ENCODE measurements at regions not wholly inside any gene's neighbourhood (a gene's known extent, or its start where the extent isn't known, plus 50 kb on each side); places are given as distances from the start of the nearest gene placed in this dataset.

DNA sequence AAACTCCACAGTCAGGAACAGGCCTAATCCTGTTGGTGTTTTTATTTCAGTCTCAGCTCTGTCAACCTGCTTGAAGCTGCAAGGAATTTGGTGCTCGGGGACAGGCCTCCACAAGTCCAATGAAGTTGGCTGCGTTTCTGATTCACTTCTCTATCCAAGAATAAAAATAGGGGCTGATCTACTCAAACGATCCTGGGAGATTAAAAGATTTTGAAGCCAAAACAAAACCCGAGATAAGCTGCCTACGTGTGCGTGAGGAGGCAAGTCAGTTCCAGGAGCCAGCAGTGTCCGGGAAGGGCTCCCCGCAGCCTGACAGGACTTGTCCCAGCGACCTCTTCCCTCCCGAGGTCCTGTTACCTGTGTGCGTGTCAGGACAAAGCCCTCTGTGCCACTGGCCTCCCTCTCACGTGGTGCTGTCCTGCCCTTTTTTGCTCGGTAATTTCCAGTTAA, 98.0 kb downstream of the ETS2 start:
- TF ChIP-seq EP300 (IDR thresholded peaks at IDR 0.05; ENCODE audit: borderline replicate concordance) = no peak
- no peak for TF ChIP-seq USF1 (IDR thresholded peaks at IDR 0.05)
- TF ChIP-seq CREB1 (IDR thresholded peaks at IDR 0.05; ENCODE audit: low read depth) = no peak
- TF ChIP-seq RAD21 (IDR thresholded peaks at IDR 0.05; ENCODE audit: low read depth) = no peak
- no peak for TF ChIP-seq REST (IDR thresholded peaks at IDR 0.05; ENCODE audit: low read depth)
- no peak for TF ChIP-seq MAX (IDR thresholded peaks at IDR 0.05)
- no peak for TF ChIP-seq TAF1 (IDR thresholded peaks at IDR 0.05; ENCODE audit: low read depth)
- no peak for TF ChIP-seq FOXM1 (IDR thresholded peaks at IDR 0.05; ENCODE audit: borderline replicate concordance, low read depth)
- no peak for TF ChIP-seq YY1 (IDR thresholded peaks at IDR 0.05; ENCODE audit: low read depth)
- no peak for TF ChIP-seq CEBPB (IDR thresholded peaks at IDR 0.05)
- TF ChIP-seq TCF12 (IDR thresholded peaks at IDR 0.05; ENCODE audit: low read depth) = no peak
- TF ChIP-seq ZBTB7A (IDR thresholded peaks at IDR 0.05; ENCODE audit: low read depth) = no peak
- TF ChIP-seq TEAD4 (IDR thresholded peaks at IDR 0.05) = no peak
- TF ChIP-seq EGR1 (IDR thresholded peaks at IDR 0.05) = no peak
- TF ChIP-seq NFIC (IDR thresholded peaks at IDR 0.05) = no peak

DNA sequence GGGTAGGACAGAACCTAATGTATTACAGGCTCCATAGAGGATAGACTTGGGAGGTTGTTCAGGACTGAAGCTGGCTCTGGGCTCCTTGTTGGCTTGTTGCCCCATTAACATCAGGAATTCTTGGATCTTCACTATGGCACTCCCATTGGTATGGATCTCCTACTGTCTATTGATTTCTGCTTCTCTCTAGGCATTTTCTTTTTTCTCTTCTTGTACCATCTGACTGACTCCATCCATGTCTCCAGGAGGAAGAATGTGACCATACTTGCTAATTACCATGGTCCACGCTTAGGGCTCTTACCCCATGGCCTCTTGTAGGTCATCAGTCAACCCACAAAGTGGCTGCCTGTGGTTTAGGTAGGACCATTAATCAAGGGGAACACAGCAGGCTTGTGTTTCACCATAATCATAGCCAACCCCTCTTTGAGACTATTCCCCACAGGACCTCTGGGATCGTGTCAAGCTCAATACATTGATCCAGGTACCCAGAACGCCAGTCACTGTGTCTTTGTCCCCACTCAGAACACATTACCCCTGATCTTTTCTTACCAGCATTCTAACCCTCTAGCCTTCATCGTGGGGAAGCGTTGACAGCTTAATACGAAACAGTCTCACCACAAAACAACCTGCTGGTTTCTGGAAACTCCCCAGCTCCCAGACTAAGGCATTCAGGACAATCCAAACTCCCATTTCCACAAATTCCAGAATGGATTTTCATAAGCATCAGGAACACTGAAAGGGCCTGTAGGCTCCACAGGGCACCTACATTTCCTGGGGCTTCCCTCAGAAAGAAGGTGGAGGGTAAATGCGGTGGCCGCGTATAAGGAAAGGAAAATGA, 97.1 kb downstream of the ETS2 start:
- TF ChIP-seq MAX (IDR thresholded peaks at IDR 0.05) (no peak), CEBPB (IDR thresholded peaks at IDR 0.05) (no peak), USF1 (IDR thresholded peaks at IDR 0.05) (no peak), NFIC (IDR thresholded peaks at IDR 0.05) (no peak), FOXM1 (IDR thresholded peaks at IDR 0.05; ENCODE audit: borderline replicate concordance, low read depth) (no peak), REST (IDR thresholded peaks at IDR 0.05; ENCODE audit: low read depth) (no peak), EGR1 (IDR thresholded peaks at IDR 0.05) (no peak), ZBTB7A (IDR thresholded peaks at IDR 0.05; ENCODE audit: low read depth) (no peak), RAD21 (IDR thresholded peaks at IDR 0.05; ENCODE audit: low read depth) (no peak), YY1 (IDR thresholded peaks at IDR 0.05; ENCODE audit: low read depth) (no peak), TAF1 (IDR thresholded peaks at IDR 0.05; ENCODE audit: low read depth) (no peak)

DNA sequence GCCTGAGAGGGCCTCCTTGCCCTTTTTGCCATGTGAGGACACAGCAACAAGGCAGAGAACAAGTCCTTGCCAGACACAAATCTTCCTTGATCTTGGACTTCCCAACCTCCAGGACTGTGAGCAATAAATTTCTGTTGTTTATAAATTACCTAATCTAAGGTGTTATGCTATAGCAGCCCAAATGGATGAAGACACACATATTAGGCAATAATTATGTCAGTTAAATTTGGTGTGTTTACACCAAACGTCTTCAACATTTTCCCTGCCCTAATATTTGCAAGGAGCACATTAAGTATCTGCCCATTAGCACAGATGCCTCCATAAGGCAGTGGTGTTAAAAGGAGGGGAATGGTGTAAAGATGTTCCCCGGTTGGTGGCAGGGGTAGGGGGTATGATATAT, 94.8 kb downstream of the ETS2 start:
- TF ChIP-seq NFIC (IDR thresholded peaks at IDR 0.05) = no peak
- no peak for TF ChIP-seq TCF12 (IDR thresholded peaks at IDR 0.05; ENCODE audit: low read depth)
- no peak for TF ChIP-seq ZBTB7A (IDR thresholded peaks at IDR 0.05; ENCODE audit: low read depth)
- no peak for TF ChIP-seq CREB1 (IDR thresholded peaks at IDR 0.05; ENCODE audit: low read depth)
- no peak for TF ChIP-seq TEAD4 (IDR thresholded peaks at IDR 0.05)
- TF ChIP-seq CEBPB (IDR thresholded peaks at IDR 0.05) = no peak

DNA sequence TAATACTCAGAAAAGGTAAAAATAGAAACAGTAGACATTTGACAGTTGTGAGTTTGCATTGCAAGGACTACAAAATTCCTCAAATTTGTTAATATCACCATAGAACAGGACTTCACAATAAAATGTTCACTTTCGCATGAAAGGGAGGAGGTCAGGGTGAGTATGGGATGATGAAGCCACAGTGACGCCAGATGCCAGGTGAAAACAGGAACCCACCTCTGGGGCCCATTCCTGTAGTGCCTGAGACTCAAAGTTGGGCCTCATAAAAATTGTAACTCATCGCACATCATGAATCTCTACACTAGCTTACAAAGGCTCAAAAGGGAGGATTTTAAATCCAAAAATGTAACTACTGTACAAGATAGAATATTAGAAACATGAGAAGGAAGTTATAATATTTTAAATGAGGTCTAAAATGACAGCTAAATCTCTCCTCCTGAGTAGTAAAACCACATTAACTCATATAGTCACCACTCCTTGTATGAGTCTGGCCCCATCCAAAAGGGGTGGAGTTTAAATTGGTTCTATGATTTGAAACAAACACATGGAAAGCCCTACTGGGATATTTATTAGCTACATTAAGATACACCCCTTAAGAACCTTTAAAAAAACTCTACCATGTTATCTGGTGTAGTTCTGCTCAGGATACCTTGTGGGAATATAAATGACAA, 93.7 kb downstream of the ETS2 start:
- TF ChIP-seq YY1 (IDR thresholded peaks at IDR 0.05; ENCODE audit: low read depth) = no peak

DNA sequence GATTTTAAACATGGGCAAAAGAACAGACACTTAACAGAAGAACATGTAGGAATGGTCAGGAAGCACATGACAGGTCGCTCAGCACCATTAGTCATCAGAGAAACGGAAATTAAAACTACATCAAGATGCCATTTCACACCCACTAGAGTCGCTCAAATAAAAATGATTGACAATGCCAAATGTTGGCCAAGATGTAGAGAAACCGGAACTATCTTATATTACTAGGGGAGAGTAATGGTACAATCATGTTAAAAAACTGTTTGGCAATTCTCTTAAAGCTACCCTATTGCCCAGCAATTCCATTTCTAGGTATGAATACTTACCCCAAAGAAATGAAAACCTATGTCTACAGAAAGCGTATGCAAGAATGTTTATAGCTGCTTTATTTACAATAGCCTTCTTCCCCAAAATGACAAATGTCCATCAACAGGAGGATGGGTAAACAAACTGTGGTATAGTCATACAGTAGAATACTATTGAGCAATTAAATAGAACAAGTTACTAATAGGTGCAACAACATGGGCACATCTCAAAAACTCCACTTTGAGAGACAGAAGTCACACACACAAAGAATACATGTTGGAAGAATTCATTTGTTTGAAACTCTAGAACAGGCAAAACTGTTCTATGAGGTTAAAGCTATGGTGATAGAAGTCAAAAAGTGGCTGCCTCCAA, 92.8 kb downstream of the ETS2 start:
- TF ChIP-seq TCF12 (IDR thresholded peaks at IDR 0.05; ENCODE audit: low read depth) = no peak
- TF ChIP-seq ZBTB7A (IDR thresholded peaks at IDR 0.05; ENCODE audit: low read depth) = no peak
- no peak for TF ChIP-seq TAF1 (IDR thresholded peaks at IDR 0.05; ENCODE audit: low read depth)
- TF ChIP-seq REST (IDR thresholded peaks at IDR 0.05; ENCODE audit: low read depth) = no peak
- TF ChIP-seq EGR1 (IDR thresholded peaks at IDR 0.05) = no peak
- TF ChIP-seq USF1 (IDR thresholded peaks at IDR 0.05) = no peak
- no peak for TF ChIP-seq TEAD4 (IDR thresholded peaks at IDR 0.05)
- TF ChIP-seq NFIC (IDR thresholded peaks at IDR 0.05) = no peak
- TF ChIP-seq CREB1 (IDR thresholded peaks at IDR 0.05; ENCODE audit: low read depth) = no peak
- TF ChIP-seq CEBPB (IDR thresholded peaks at IDR 0.05) = no peak
- TF ChIP-seq YY1 (IDR thresholded peaks at IDR 0.05; ENCODE audit: low read depth) = no peak
- no peak for TF ChIP-seq EP300 (IDR thresholded peaks at IDR 0.05; ENCODE audit: borderline replicate concordance)
- TF ChIP-seq MAX (IDR thresholded peaks at IDR 0.05) = no peak
- TF ChIP-seq RAD21 (IDR thresholded peaks at IDR 0.05; ENCODE audit: low read depth) = no peak
- no peak for TF ChIP-seq FOXM1 (IDR thresholded peaks at IDR 0.05; ENCODE audit: borderline replicate concordance, low read depth)

All from Ishikawa (cell line).